CD1c-positive myeloid dendritic cell (primary cell): ENCODE measurements at regions not wholly inside any gene's neighbourhood (a gene's known extent, or its start where the extent isn't known, plus 50 kb on each side); places are given as distances from the start of the nearest gene placed in this dataset.
A peak's percentile ranks its signal among the peaks of the same experiment; 100 is the strongest.
"Not testable (repeated sequence)": the region's sequence is repeated elsewhere in the genome, so short reads cannot be mapped to it uniquely, and the experiment has no call there.

Experiments used
- DNase-seq: peaks from one replicate; pipeline ENCODE4 v3.0.0-alpha.2; 2016; ENCODE audit errors: extremely low spot score

- DNase-seq, result no peak
Observed at GRCh38 chr2:209062210-209062609, 361.6 kb upstream of the MAP2 start.

- no peak for DNase-seq
Observed at GRCh38 chr2:209070262-209070661, 353.6 kb upstream of the MAP2 start.

GRCh38 chr2:209073151-209073550 is 350.7 kb upstream of the MAP2 start:
- DNase-seq, result no peak

- no peak for DNase-seq
Observed at GRCh38 chr2:209074711-209075110, 349.1 kb upstream of the MAP2 start.

GRCh38 chr2:209076151-209076550 is 347.7 kb upstream of the MAP2 start:
- no peak for DNase-seq

GRCh38 chr2:209086761-209087160 is 337.1 kb upstream of the MAP2 start:
- DNase-seq, result no peak

- no peak for DNase-seq
Observed at GRCh38 chr2:209091056-209091455, 332.8 kb upstream of the MAP2 start.

GRCh38 chr2:209094221-209094620 is 329.6 kb upstream of the MAP2 start:
- DNase-seq, result no peak

- no peak for DNase-seq
Observed at GRCh38 chr2:209095432-209095831, 328.4 kb upstream of the MAP2 start.

- no peak for DNase-seq
Observed at GRCh38 chr2:209097168-209097567, 326.7 kb upstream of the MAP2 start.

- DNase-seq, result no peak
Observed at GRCh38 chr2:209102319-209102718, 321.5 kb upstream of the MAP2 start.

- no peak for DNase-seq
Observed at GRCh38 chr2:209113026-209113425, 310.8 kb upstream of the MAP2 start.

- peak; percentile 15 for DNase-seq
Observed at GRCh38 chr2:209114588-209115240, 309.1 kb upstream of the MAP2 start.

GRCh38 chr2:209121691-209122090 is 302.2 kb upstream of the MAP2 start:
- DNase-seq, result peak; percentile 70

- no peak for DNase-seq
Observed at GRCh38 chr2:209125291-209125690, 298.6 kb upstream of the MAP2 start.

GRCh38 chr2:209138079-209138478 is 285.8 kb upstream of the MAP2 start:
- no peak for DNase-seq

- DNase-seq, result no peak
Observed at GRCh38 chr2:209141142-209141541, 282.7 kb upstream of the MAP2 start.

GRCh38 chr2:209141818-209142217 is 282.0 kb upstream of the MAP2 start:
- no peak for DNase-seq

- not testable (repeated sequence) for DNase-seq
Observed at GRCh38 chr2:209145220-209145691, 278.6 kb upstream of the MAP2 start.

- peak; percentile 51 for DNase-seq
Observed at GRCh38 chr2:209145941-209146681, 277.7 kb upstream of the MAP2 start.

GRCh38 chr2:209146682-209147320 is 277.0 kb upstream of the MAP2 start:
- peak; percentile 23 for DNase-seq

- DNase-seq, result no peak
Observed at GRCh38 chr2:209147981-209148380, 275.9 kb upstream of the MAP2 start.
